GM12801 (cell line): ENCODE measurements at regions not wholly inside any gene's neighbourhood (a gene's known extent, or its start where the extent isn't known, plus 50 kb on each side); places are given as distances from the start of the nearest gene placed in this dataset.

Experiments used
- TF ChIP-seq, protein P1 (sequence below): IDR thresholded peaks from one replicate; pipeline ENCODE4 v1.5.1; 2011; ENCODE audit warnings: control low read depth; ENCODE audit not compliant: insufficient read length; ENCODE audit errors: extremely low read depth

DNA sequence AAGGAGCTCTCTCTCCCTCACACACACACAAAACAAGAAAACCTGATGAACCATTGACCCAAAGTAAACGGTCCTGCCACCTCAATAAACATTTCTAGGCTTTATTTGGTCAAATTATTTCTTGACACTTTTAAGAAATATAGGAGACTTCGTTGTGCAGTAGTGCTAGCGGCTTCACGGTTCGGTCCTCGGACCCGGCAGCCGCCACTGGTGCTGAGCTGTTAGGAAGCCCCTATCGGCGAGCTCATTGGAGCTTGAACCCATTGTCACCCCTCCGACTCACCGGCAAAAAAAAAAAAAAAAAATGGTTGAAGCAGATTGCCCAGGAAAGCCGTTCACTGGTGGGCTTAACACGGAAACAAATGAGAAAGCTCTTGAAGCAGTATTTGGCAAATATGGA lies 1695.6 kb upstream of the ACO1 start:
- TF ChIP-seq, protein P1, sequence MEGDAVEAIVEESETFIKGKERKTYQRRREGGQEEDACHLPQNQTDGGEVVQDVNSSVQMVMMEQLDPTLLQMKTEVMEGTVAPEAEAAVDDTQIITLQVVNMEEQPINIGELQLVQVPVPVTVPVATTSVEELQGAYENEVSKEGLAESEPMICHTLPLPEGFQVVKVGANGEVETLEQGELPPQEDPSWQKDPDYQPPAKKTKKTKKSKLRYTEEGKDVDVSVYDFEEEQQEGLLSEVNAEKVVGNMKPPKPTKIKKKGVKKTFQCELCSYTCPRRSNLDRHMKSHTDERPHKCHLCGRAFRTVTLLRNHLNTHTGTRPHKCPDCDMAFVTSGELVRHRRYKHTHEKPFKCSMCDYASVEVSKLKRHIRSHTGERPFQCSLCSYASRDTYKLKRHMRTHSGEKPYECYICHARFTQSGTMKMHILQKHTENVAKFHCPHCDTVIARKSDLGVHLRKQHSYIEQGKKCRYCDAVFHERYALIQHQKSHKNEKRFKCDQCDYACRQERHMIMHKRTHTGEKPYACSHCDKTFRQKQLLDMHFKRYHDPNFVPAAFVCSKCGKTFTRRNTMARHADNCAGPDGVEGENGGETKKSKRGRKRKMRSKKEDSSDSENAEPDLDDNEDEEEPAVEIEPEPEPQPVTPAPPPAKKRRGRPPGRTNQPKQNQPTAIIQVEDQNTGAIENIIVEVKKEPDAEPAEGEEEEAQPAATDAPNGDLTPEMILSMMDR, result no peak

DNA sequence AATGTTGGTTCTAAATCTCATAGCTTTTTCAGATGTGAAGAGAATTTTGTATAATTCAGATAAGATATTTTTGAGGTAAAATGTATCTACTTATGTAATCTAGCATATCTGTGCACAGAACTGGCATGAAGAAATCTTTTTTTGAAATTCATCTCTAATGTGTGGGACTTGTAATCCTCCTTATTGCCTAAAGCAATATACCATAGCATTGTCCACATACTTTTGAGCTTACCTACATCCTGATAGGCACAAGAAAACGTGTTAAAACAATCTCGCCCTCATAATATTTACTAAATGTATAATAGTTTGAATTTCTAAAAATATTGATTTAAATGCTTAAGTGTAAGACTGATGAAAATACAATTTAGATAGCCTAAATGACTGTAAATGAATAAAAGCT lies 1686.5 kb upstream of the ACO1 start:
- TF ChIP-seq, protein P1, result no peak

DNA sequence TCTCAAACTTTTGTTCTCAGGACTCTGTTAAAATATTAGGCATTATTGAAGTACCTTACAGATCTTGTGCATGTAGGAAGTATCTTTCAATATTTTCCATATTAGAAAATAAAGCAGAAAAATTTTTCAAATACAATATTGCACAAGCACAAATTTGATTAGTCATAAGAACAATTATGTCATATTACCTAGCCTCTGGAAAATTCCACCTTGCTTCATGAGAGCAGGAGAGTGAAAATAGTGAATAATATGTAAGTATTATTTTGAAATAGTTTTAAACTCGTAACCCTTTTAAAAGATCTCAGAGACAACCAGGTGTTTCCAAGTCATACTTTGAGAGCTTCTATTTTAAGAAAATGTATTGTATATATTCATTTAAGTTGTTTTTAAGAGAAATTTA lies 1672.9 kb upstream of the ACO1 start:
- TF ChIP-seq, protein P1, result no peak

DNA sequence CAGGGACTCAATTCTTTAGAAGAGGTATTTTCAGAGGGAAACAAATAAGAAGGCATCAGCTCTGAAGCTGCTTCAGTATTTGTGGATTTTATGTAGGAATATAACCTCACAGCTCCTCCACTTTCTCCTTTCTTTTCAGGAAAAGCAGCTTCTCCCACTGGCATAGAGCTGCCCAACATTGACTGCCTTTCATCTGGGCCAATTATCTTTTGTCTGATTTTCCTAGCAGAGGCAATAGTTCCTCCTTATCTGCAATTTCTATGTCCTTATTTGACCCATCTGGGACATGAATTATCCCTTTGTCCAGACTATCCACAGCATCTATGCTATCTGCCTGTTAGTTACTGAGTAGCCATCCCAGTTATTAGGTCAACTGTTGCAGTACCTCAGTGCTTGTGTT lies 1671.2 kb upstream of the ACO1 start:
- TF ChIP-seq, protein P1, result no peak

DNA sequence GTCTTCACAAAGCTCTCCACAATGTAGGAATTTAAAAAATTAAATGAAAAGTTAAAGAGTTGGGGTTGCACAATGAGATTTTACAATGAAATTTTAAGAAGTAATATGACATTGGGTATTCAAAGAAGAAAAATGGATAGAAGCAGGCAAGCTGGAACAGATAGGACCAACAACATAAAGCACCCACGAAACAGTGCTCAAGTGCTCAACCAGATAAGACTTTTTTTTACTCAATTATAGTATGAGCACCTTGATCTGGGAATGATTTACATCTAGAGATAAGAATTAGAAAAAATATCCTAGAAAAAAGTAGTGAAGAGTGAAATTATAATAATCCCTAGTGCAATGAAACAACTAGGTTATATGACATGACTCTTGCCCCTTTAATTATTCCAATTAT lies 1670.1 kb upstream of the ACO1 start:
- TF ChIP-seq, protein P1, result no peak

DNA sequence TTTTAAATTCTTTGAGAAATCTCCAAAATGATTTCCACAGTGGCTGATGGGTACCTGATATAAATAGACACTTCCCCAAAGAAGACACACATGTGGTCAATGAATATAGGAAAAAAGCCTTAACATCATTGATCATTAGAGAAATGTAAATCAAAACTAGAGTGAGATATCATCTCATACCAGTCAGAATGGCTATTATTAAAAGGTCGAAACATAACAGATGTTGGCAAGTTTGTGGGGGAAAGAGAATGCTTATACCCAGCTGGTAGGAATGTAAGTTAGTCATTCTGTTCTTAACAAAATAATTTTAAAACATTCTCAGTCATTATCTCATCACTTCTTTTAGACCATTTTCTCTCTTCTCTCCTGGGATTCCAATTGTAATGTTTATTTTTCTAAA lies 1666.0 kb upstream of the ACO1 start:
- TF ChIP-seq, protein P1, result no peak

DNA sequence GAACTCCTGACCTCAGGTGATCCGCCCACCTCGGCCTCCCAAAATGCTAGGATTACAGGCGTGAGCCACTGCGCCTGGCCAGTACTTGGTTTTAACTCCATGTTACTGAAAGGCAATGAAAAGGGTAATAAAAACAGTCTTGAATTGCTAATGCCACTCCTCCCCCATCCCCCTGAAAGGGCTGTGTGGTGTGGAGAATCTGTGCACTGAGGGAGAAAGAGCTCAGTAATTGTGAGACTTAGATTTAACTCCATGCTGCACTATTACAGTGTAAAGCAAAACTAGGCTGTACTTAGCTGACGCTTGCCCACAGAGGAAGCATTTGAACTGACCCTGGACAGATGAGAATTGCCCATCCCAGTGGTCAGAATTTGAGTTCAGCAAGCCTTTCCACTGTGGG lies 1662.4 kb upstream of the ACO1 start:
- TF ChIP-seq, protein P1, result no peak

DNA sequence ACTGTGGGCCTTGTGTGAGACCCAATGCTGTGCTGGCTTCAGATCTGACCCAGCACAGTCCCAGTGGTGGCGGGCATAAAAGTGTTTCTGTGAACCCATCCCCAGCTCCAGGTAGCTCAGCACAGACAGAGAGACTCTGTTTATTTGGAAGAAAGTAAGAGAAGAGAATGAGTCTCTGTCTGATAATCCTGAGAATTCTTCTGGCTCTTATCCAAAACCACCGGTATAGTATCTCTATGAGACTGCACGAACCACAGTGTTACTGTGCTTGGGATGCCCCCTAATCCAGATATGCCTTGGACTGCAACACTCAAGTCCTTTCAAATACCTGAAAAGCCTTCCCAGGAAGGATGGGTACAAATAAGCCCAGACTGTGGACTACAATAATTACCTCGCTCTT lies 1660.8 kb upstream of the ACO1 start:
- TF ChIP-seq, protein P1, result no peak
